ENCODE measurements at regions not wholly inside any gene's neighbourhood (a gene's known extent, or its start where the extent isn't known, plus 50 kb on each side); places are given as distances from the start of the nearest gene placed in this dataset.

- TF ChIP-seq POLR2A (IDR thresholded peaks at IDR 0.05) (no peak), CTCF (IDR thresholded peaks at IDR 0.05) (peak in 1 of 4 experiments; percentile 46)
These were observed 78.1 kb downstream of the BMP15 start for GRCh38 chrX:50988649-50989048.
